K562 (cell line): ENCODE measurements at regions not wholly inside any gene's neighbourhood (a gene's known extent, or its start where the extent isn't known, plus 50 kb on each side); places are given as distances from the start of the nearest gene placed in this dataset.

ENCODE experiments used
- ATAC-seq: fragments of 200-7000 bp; cut with Tn5 transposase; 3 replicates; pipeline ENCODE4 v1.9.1; 2020; ENCODE audit warnings: moderate library complexity
- BruUV-seq: library from RNA; stranded (reverse); fragments of 400-500 nt; replicated peaks from 2 replicates; lab custom pipeline; 2021; lab: Mats Ljungman, UMichigan
- CTCF ChIA-PET: fragments of 300-600 bp; formaldehyde crosslinking; extraction: SDS; loops from one replicate; lab custom pipeline; 2021; ENCODE audit warnings: low intra/inter-chr PET ratio; lab: Yijun Ruan, JAX
- POLR2A ChIA-PET: fragments of 300-600, 350-650 bp; sonication (Branson Sonifier 250); formaldehyde crosslinking; extraction: SDS; loops from one replicate; lab custom pipeline; 2021; ENCODE audit warnings: antibody characterized with exemption, inconsistent platforms; lab: Yijun Ruan, JAX
- DNase-seq, 4 experiments: peaks; one replicate each; pipeline versions ENCODE4 v3.0.0 to v3.0.0-alpha.2; 2011 to 2018; ENCODE audit warnings: low spot score in 3 of 4, mixed read lengths in 3 of 4; ENCODE audit errors: extremely low read depth in 1 of 4
- FAIRE-seq: peaks from 2 replicates; lab custom pipeline; 2011; peaks lifted over from hg19 to GRCh38; lab: Jason Lieb, UNC
- H2AFZ ChIP-seq: 2 replicates; pipeline ENCODE4 v1.6.0; 2011; ENCODE audit warnings: low read depth, low read length, control low read depth, inconsistent platforms
- H3K27ac ChIP-seq: fragments of 200-600 bp; 3 replicates; pipeline ENCODE4 v1.8.0; 2011; ENCODE audit warnings: low read depth, mild to moderate bottlenecking, control low read depth, inconsistent platforms, low read length, moderate library complexity, mixed read lengths; ENCODE audit errors: extremely low read depth
- H3K27me3 ChIP-seq, 2 experiments: fragments of 300-600 bp in 1 of 2; 2 replicates in 1 of 2; 3 replicates in 1 of 2; pipeline versions ENCODE4 v1.6.0 to v1.8.0; 2011; ENCODE audit warnings: inconsistent platforms in 2 of 2, low read length in 2 of 2, mild to moderate bottlenecking in 1 of 2, mixed read lengths in 1 of 2, moderate library complexity in 1 of 2; ENCODE audit not compliant: control insufficient read depth in 2 of 2, insufficient read depth in 2 of 2
- H3K36me3 ChIP-seq: fragments of 300-600 bp; 3 replicates; pipeline ENCODE4 v1.8.0; 2011; ENCODE audit warnings: mild to moderate bottlenecking, low read length, inconsistent platforms; ENCODE audit not compliant: control insufficient read depth, insufficient read depth
- H3K4me1 ChIP-seq, 2 experiments: fragments of 200-600 bp in 1 of 2; replicated peaks in 1 of 2; 2 replicates in 1 of 2; 3 replicates in 1 of 2; pipeline versions ENCODE4 v1.5.1 to v1.8.0; 2011; ENCODE audit warnings: inconsistent platforms in 2 of 2, low read length in 2 of 2, mild to moderate bottlenecking in 1 of 2, mixed read lengths in 1 of 2, moderate library complexity in 1 of 2; ENCODE audit not compliant: control insufficient read depth in 2 of 2, insufficient read depth in 2 of 2
- H3K4me2 ChIP-seq: 2 replicates; pipeline ENCODE4 v1.6.1; 2011; ENCODE audit warnings: low read length, control low read depth, inconsistent platforms, mixed read lengths; ENCODE audit not compliant: insufficient read depth
- H3K4me3 ChIP-seq: fragments of 200-600 bp; sonication (generic), shearing (Covaris generic); 2 replicates; pipeline ENCODE4 v1.5.1; 2016; ENCODE audit warnings: control low read depth, inconsistent platforms
- H3K79me2 ChIP-seq: fragments of 200-600 bp; 3 replicates; pipeline ENCODE4 v1.8.0; 2011; ENCODE audit warnings: low read length, inconsistent platforms; ENCODE audit not compliant: control insufficient read depth, insufficient read depth
- H3K9ac ChIP-seq, 2 experiments: 2 replicates each; pipeline versions ENCODE4 v1.6.0 to v1.6.1; 2011; ENCODE audit warnings: low read depth in 2 of 2, low read length in 2 of 2, control low read depth in 1 of 2, inconsistent platforms in 1 of 2, mild to moderate bottlenecking in 1 of 2, mixed read lengths in 1 of 2; ENCODE audit not compliant: insufficient read depth in 1 of 2
- H3K9me1 ChIP-seq: one replicate; pipeline ENCODE4 v1.6.0; 2011; ENCODE audit warnings: inconsistent platforms, mild to moderate bottlenecking, low read length, moderate library complexity; ENCODE audit not compliant: control insufficient read depth, insufficient read depth
- H3K9me3 ChIP-seq: replicated peaks from 2 replicates; pipeline ENCODE4 v1.5.1; 2011; ENCODE audit warnings: low read depth, low read length, inconsistent platforms; ENCODE audit not compliant: control insufficient read depth, insufficient read depth
- H4K20me1 ChIP-seq: replicated peaks from 2 replicates; pipeline ENCODE4 v1.6.1; 2011; ENCODE audit warnings: low read length, inconsistent platforms, mixed read lengths; ENCODE audit not compliant: control insufficient read depth, insufficient read depth
- ELF2 ChIP-seq: fragments of 250-450 bp; sonication (Bioruptor Pico); IDR thresholded peaks from 2 replicates; pipeline ENCODE4 v1.5.0; 2021; ENCODE audit warnings: mild to moderate bottlenecking
- MIER1 ChIP-seq: fragments of 450-650 bp; IDR thresholded peaks from 2 replicates; pipeline ENCODE4 v1.6.1; 2016; ENCODE audit warnings: antibody characterized with exemption, mild to moderate bottlenecking, low read depth
- MNT ChIP-seq, 2 experiments: fragments of 450-650 bp; conservative IDR thresholded peaks; 2 replicates each; pipeline ENCODE4 v1.6.1; 2017; ENCODE audit warnings: mild to moderate bottlenecking in 2 of 2, moderate library complexity in 2 of 2
- MYNN ChIP-seq, 2 experiments: sonication (generic); formaldehyde crosslinking in 1 of 2; IDR thresholded peaks; 2 replicates each; pipeline versions ENCODE4 v1.5.0 to v1.6.1; 2016 to 2020; ENCODE audit warnings: antibody characterized with exemption in 1 of 2, missing genetic modification reagents in 1 of 2
- NBN ChIP-seq: fragments of 450-650 bp; IDR thresholded peaks from 2 replicates; pipeline ENCODE4 v1.6.1; 2016; ENCODE audit warnings: low read depth, mild to moderate bottlenecking
- NFE2 ChIP-seq: IDR thresholded peaks from 2 replicates; pipeline ENCODE4 v1.6.1; 2014; ENCODE audit warnings: antibody characterized with exemption, low read depth
- NR2C1 ChIP-seq, 2 experiments: fragments of 450-650 bp; IDR thresholded peaks; 2 replicates each; pipeline ENCODE4 v1.6.1; 2017; ENCODE audit warnings: mild to moderate bottlenecking in 2 of 2, antibody characterized with exemption in 1 of 2, inconsistent platforms in 1 of 2, missing compliant biosample characterization in 1 of 2, missing genetic modification characterization in 1 of 2
- PHB ChIP-seq: fragments of 250-450 bp; sonication (Bioruptor Pico); IDR thresholded peaks from 2 replicates; pipeline ENCODE4 v1.5.0; 2021
- POLR2AphosphoS5 ChIP-seq: IDR thresholded peaks from 2 replicates; pipeline ENCODE4 v1.6.1; 2011; ENCODE audit warnings: mild to moderate bottlenecking, low read depth, low read length, moderate library complexity; ENCODE audit not compliant: control insufficient read depth, insufficient read depth
- POLR2H ChIP-seq: IDR thresholded peaks from 2 replicates; pipeline ENCODE4 v1.6.1; 2016; ENCODE audit warnings: missing genetic modification characterization, low read depth, mild to moderate bottlenecking, control low read depth, missing compliant biosample characterization, moderate library complexity
- POLR3G ChIP-seq: IDR thresholded peaks from 2 replicates; pipeline ENCODE4 v1.6.1; 2011; ENCODE audit not compliant: insufficient read length, insufficient replicate concordance; ENCODE audit errors: extremely low read depth
- SNIP1 ChIP-seq: fragments of 450-650 bp; IDR thresholded peaks from 2 replicates; pipeline ENCODE4 v1.7.1; 2017; ENCODE audit warnings: low read depth, mild to moderate bottlenecking
- SREBF2 ChIP-seq: sonication (generic); formaldehyde crosslinking; IDR thresholded peaks from 2 replicates; pipeline ENCODE4 v1.4.0; 2020; ENCODE audit warnings: mild to moderate bottlenecking, missing genetic modification reagents
- ZNF197 ChIP-seq: fragments of 200-800 bp; sonication (Bioruptor generic); IDR thresholded peaks from 2 replicates; pipeline ENCODE4 v1.6.1; 2016; ENCODE audit warnings: low read depth, missing genetic modification characterization, missing compliant biosample characterization
- ZNF212 ChIP-seq: fragments of 450-650 bp; formaldehyde crosslinking; IDR thresholded peaks from 2 replicates; pipeline ENCODE4 v1.4.0; 2020; ENCODE audit warnings: mild to moderate bottlenecking
- ZNF311 ChIP-seq: fragments of 250-450 bp; sonication (Bioruptor Pico); IDR thresholded peaks from 2 replicates; pipeline ENCODE4 v1.4.0; 2020; ENCODE audit warnings: mild to moderate bottlenecking, moderate library complexity
- ZNF398 ChIP-seq: fragments of 250-450 bp; sonication (Bioruptor Pico); IDR thresholded peaks from 2 replicates; pipeline ENCODE4 v1.8.0; 2021; ENCODE audit warnings: moderate library complexity, mild to moderate bottlenecking, inconsistent platforms
- ZSCAN32 ChIP-seq: fragments of 450-650 bp; formaldehyde crosslinking; IDR thresholded peaks from 2 replicates; pipeline ENCODE4 v1.4.0; 2020; ENCODE audit warnings: mild to moderate bottlenecking, moderate library complexity
- WGBS: fragments of 100-300 bp; shearing (Covaris generic); methylation state at CpG from one replicate; pipeline ENCODE4 v1.1.6; 2016; ENCODE audit warnings: low coverage, mixed read lengths; ENCODE audit not compliant: insufficient coverage; ENCODE audit errors: missing lambda C conversion rate; 5-methylcytosine and 5-hydroxymethylcytosine counted together
- in situ Hi-C: fragments of 300-500 bp; cut with MboI; formaldehyde crosslinking; loops from 4 replicates; pipeline ENCODE4 v1.15.0; 2018; ENCODE audit warnings: inconsistent platforms, mixed read lengths
- intact Hi-C: fragments of 100-400 bp; cut with micrococcal nuclease; formaldehyde crosslinking; loops from 2 replicates; pipeline ENCODE4 v1.14.2; 2022

- DNase-seq (no peak), FAIRE-seq (no peak), ATAC-seq (no peak)
- Histone ChIP-seq H3K79me2 (no peaks in the 10 kb centered on the region), H3K9me3 (no peaks in the 10 kb centered on the region), H4K20me1 (no peaks in the 10 kb centered on the region), H3K9me1 (no peaks in the 10 kb centered on the region), H3K4me2 (no peak overlapping the region), H3K27me3 (no peaks in the 10 kb centered on the region), H3K4me1 (no peaks in the 10 kb centered on the region), H3K36me3 (no peaks in the 10 kb centered on the region), H2AFZ (no peak overlapping the region), H3K4me3 (no peak overlapping the region), H3K9ac (no peak overlapping the region), H3K27ac (no peak overlapping the region)
- intact Hi-C loops (no loop called here), in situ Hi-C loops (no loop called here)
- ChIA-PET CTCF (no interaction called here), POLR2A (no interaction called here)
- no TSS peak for BruUV-seq
- WGBS = 0% methylated on average over 2 of the region's 2 CpGs
- TF ChIP-seq NBN (no peak), ZNF212 (CRISPR knock-in tag) (no peak), POLR2H (tag) (no peak), MYNN (IDR thresholded peaks at IDR 0.05) (no peak), MYNN (CRISPR knock-in tag; IDR thresholded peaks at IDR 0.05) (no peak), ZNF311 (no peak), MIER1 (no peak), SREBF2 (CRISPR knock-in tag) (no peak), ZNF197 (CRISPR knock-in tag) (no peak), ZSCAN32 (CRISPR knock-in tag) (no peak), POLR2AphosphoS5 (no peak), NR2C1 (IDR thresholded peaks at IDR 0.05) (no peak), NR2C1 (tag; IDR thresholded peaks at IDR 0.05) (no peak), ELF2 (no peak), SNIP1 (no peak), MNT (conservative IDR thresholded peaks at IDR 0.05) (no peak), PHB (CRISPR knock-in tag) (no peak), POLR3G (no peak), NFE2 (no peak), ZNF398 (CRISPR knock-in tag) (no peak)
Observed at GRCh38 chr5:53358794-53359193, 121.6 kb upstream of the FST start.
